HG03159 (cell line): ENCODE measurements at regions not wholly inside any gene's neighbourhood (a gene's known extent, or its start where the extent isn't known, plus 50 kb on each side); places are given as distances from the start of the nearest gene placed in this dataset.
"Not testable (repeated sequence)": the region's sequence is repeated elsewhere in the genome, so short reads cannot be mapped to it uniquely, and the experiment has no call there.

Source experiments
- ATAC-seq: cut with Tn5 transposase; IDR thresholded peaks from one replicate; pipeline ENCODE4 v1.9.1; 2021; ENCODE audit warnings: mild to moderate bottlenecking, moderate library complexity; ENCODE audit not compliant: unreplicated experiment

GRCh38 chr16:21422824-21423223 is 144.7 kb upstream of the CRYM start:
- not testable (repeated sequence) for ATAC-seq

DNA sequence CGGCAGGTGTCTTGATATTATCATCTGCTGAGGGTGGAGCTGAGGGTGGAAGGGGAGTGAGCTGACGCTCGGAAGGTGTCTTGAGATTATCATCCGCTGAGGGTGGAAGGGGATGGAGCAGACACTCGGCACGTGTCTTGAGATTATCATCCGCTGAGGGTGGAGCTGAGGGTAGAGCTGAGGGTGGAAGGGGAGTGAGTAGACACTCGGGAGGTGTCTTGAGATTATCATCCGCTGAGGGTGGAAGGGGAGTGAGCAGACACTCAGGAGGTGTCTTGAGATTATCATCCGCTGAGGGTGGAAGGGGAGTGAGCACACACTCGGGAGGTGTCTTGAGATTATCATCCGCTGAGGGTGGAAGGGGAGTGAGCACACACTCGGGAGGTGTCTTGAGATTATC is 126.6 kb upstream of the CRYM start:
- not testable (repeated sequence) for ATAC-seq

GRCh38 chr16:21397866-21398265 is 119.8 kb upstream of the CRYM start:
- not testable (repeated sequence) for ATAC-seq

DNA sequence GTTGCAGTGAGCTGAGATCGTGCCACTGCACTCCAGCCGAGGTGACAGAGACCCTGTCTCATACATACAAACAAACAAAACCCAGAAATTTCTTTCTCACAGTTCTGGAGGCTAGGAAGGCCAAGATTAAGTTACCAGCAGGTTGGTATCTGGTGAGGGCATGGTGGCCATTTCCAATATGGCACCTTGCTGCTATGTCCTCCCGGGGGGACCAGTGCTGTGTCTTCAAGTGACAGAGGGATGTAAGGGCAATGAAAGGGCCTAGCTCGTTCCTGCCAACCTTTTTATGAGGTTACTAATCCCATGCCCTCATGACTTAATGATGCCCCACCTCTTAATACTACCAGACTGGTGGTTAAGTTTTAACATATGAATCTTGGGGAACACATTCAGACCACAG is 118.5 kb upstream of the CRYM start:
- ATAC-seq = not testable (repeated sequence)

DNA sequence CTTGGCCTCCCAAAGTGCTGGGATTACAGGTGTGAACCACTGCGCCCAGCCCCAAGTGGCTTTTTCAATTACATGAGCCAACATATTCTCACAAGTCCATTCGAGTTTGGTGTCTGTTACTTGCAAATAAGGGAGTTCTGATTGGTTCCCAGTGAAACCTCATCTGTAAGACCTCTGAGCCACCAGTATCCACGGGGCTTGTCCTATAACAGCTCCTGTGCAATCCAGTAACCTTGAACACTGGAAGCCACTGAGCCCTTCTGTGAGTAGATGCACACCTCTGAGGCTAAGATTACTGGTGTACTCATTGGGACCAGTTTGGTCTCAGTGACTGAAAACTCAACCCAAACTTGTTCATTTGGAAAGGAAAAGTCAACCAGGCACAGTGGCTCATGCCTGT is 112.5 kb upstream of the CRYM start:
- ATAC-seq = not testable (repeated sequence)

DNA sequence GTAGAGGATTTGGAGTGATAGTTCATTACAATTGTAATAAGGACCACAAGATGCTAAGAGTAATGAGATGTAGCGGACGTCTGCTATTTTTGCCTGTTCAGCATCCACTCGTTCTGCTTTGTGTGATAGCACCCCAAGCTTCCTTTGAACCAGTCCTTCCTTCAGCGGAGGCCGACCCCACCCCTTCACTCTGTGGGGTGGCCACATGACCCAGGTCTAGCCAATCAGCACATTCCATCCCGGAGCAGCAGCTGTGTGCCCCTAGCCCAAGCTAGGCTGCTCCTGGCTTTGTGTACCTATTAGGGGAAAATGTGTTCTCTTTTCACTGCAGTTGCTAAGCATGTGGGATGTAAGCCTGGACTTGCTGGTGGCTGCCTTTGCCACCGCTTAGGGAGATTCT is 111.8 kb upstream of the CRYM start:
- not testable (repeated sequence) for ATAC-seq

GRCh38 chr16:21387757-21388156 is 109.7 kb upstream of the CRYM start:
- not testable (repeated sequence) for ATAC-seq

- not testable (repeated sequence) for ATAC-seq
These were observed 108.3 kb upstream of the CRYM start for GRCh38 chr16:21386201-21386915.

- ATAC-seq = not testable (repeated sequence)
These were observed 105.6 kb upstream of the CRYM start for GRCh38 chr16:21383682-21384081.

DNA sequence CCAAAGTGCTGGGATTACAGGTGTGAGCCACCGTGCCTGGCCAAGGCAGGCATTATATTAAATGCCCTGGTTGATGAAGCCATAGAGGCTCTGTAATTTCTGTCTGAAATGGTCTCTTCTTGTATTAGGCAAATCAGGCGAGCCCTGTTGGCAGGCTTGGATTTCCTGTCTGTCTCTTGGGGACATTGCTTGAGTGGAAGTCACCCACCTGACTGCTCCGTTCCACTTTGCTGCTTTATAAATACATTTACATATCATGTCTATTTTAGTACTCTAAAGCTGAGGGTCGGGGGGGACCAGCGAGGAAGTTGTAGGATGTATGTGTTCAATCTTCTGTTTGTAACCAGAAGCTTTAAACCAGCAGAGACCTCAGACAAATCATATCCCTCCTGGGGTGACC is 101.6 kb upstream of the CRYM start:
- ATAC-seq = not testable (repeated sequence)

DNA sequence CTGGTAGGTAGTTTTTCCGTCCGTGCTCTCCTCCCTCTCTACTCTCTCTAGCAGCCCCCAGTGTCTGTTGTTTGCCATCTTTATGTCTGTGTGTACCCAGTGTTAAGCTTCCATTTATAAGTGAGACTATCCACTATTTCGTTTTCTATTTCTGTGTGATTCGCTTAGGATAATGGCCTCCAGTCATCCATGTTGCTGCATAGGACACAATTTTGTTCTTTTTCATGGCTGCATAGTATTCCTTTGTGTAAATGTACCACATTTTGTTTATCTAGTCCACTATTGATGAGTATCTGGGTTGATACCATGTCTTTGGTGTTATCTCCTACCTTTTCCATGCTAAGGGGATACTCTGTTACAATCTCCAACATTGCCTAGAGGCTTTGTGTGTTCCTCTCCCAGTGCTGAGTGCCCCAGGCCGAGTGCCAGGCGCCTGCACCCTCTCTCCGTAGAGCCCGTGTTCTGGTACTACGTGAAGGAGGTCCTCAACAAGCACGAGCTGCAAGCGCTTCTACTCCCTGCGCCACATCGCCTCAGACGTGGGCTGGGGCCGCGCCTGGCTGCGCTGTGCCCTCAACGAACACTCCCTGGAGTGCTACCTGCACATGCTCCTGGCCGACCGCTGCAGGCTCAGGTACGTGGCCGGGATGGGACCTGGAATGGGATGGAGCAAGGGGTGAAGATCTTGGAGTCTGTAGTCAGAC is 98.3 kb upstream of the CRYM start:
- ATAC-seq = not testable (repeated sequence)

- not testable (repeated sequence) for ATAC-seq
These were observed 97.2 kb upstream of the CRYM start for GRCh38 chr16:21375334-21375733.

- not testable (repeated sequence) for ATAC-seq
These were observed 95.4 kb upstream of the CRYM start for GRCh38 chr16:21373454-21373853.

DNA sequence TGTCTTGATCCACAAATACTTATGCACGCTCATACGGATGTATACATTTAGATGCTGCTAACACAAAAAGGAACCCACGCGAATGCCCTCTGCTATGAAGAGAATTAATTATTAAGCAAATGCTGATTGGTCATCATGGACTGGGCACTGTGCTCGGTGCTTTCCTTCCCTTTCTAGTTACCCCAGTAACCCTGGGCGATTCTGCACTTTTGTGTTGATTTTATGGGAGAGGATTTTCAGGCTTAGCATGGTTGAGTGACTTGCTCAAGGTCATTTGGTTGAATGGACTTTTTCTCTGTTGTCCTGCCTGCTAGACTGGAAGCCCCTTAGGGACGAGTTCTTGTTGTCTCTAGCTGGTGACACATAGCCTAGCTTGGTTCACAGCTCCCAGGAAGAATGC is 94.8 kb upstream of the CRYM start:
- ATAC-seq = not testable (repeated sequence)

- ATAC-seq = not testable (repeated sequence)
These were observed 94.2 kb upstream of the CRYM start for GRCh38 chr16:21372162-21372835.

- ATAC-seq = not testable (repeated sequence)
These were observed 92.7 kb upstream of the CRYM start for GRCh38 chr16:21370791-21371190.

GRCh38 chr16:21368973-21369942 is 91.2 kb upstream of the CRYM start:
- ATAC-seq = not testable (repeated sequence)

- ATAC-seq = not testable (repeated sequence)
These were observed 89.8 kb upstream of the CRYM start for GRCh38 chr16:21367733-21368421.

GRCh38 chr16:21366998-21367397 is 88.9 kb upstream of the CRYM start:
- ATAC-seq = not testable (repeated sequence)

DNA sequence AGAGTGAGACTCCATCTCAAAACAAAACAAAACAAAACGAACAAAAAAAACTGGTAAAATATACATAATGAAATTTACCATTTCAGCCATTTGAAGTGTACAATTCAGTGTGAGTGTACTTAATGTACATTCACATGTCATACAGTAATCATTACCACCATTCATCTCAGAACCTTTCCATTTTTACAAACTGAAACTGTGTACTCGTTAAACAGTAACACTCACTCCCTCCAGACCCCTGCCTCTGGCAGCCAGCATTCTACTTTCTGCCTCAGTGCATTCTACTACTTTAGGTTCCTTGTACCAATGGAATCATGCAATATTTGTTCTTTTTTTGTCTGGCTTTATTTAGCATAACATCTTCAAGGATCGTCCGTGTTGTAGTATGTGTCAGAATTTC is 87.5 kb upstream of the CRYM start:
- not testable (repeated sequence) for ATAC-seq
